AG09309 (cell line): ENCODE measurements at regions not wholly inside any gene's neighbourhood (a gene's known extent, or its start where the extent isn't known, plus 50 kb on each side); places are given as distances from the start of the nearest gene placed in this dataset.

ENCODE experiments used
- DNase-seq: peaks from one replicate; pipeline ENCODE4 v3.0.0-alpha.2; 2010; ENCODE audit warnings: low read depth
- H3K4me3 ChIP-seq: 2 replicates; pipeline ENCODE4 v1.5.1; 2011; ENCODE audit warnings: mild to moderate bottlenecking, low read depth, low read length, moderate library complexity; ENCODE audit not compliant: control insufficient read depth
- CTCF ChIP-seq: IDR thresholded peaks from 2 replicates; pipeline ENCODE4 v1.5.1; 2011; ENCODE audit warnings: mild to moderate bottlenecking, low read depth, low read length, inconsistent platforms; ENCODE audit not compliant: insufficient read depth, control insufficient read depth; ENCODE audit errors: missing control alignments

GRCh38 chr3:70409018-70409417 lies 96.6 kb upstream of the MDFIC2 start:
- DNase-seq, result no peak
- no peak overlapping the region for H3K4me3 ChIP-seq
- TF ChIP-seq CTCF, result no peak

GRCh38 chr3:70400194-70400593 lies 87.8 kb upstream of the MDFIC2 start:
- no peak for DNase-seq
- no peak for TF ChIP-seq CTCF
- H3K4me3 ChIP-seq, result no peak overlapping the region

GRCh38 chr3:70393881-70394612 lies 81.6 kb upstream of the MDFIC2 start:
- no peak for TF ChIP-seq CTCF
- H3K4me3 ChIP-seq, result no peak overlapping the region
- DNase-seq, result no peak

- TF ChIP-seq CTCF, result no peak
- no peak for DNase-seq
- H3K4me3 ChIP-seq, result no peak overlapping the region
These were observed 79.8 kb upstream of the MDFIC2 start for GRCh38 chr3:70392227-70392626.

GRCh38 chr3:70387889-70388288 lies 75.5 kb upstream of the MDFIC2 start:
- TF ChIP-seq CTCF, result no peak
- no peak overlapping the region for H3K4me3 ChIP-seq

GRCh38 chr3:70386846-70387245 lies 74.4 kb upstream of the MDFIC2 start:
- no peak for TF ChIP-seq CTCF
- no peak for DNase-seq
- no peak overlapping the region for H3K4me3 ChIP-seq

More at GRCh38 chr3:70387889-70388288, 75.5 kb upstream of the MDFIC2 start:
- no peak for DNase-seq
